ENCODE measurements at regions not wholly inside any gene's neighbourhood (a gene's known extent, or its start where the extent isn't known, plus 50 kb on each side); places are given as distances from the start of the nearest gene placed in this dataset.

DNA sequence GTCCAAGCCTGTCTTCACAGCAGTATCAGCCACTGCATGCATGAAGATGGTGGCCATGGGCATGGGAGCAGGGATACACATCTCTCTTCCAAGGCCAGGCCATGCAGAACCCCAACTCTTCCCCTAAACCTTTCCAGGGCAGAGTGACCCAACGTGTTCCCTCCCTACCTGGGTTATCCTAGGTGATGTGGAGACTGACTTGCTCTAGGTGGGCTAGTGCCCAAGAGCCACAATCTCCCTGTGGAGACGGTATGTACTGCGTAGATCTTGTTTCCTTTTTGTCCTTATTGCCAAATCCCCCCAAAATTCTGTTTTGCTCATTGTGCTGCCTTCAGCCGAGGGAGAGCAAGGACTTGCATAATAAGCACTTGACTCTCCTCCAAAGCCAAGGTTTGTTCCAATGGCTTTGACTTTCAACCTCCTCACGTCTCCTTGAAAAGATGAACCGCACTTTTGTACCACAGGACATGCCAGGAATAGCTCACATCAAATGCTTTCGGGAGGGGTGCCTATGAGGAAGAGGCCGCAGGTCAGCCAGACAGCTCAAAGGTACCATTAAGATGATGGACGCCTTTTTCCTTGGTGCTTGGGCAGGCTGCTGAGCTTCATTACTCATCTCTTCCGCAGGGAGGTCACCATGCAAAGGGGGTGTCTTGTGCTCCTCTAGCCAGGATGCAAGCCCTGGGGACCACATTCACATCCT, 76.2 kb upstream of the GLI2 start:
- H3K4me2 ChIP-seq (replicated peaks; ENCODE audit: low read depth, low read length, poor library complexity, severe bottlenecking), result no peak overlapping the region
- no peaks in the 10 kb centered on the region for H3K79me2 ChIP-seq (ENCODE audit: control insufficient read depth, insufficient read depth, low read length)
- ChIA-PET CTCF (interaction anchor here (1.2 kb wide), 1 partner anchor 24 kb away, joined by 3 read pairs; no protein-coding TSS in a partner anchor), POLR2A (no interaction called here)
- DNase-seq (no peak), ATAC-seq (ENCODE audit: low read depth) (no peak)
- H3K27me3 ChIP-seq (replicated peaks in 1 of 4; ENCODE audit: control extremely low read depth in 1 of 4, control insufficient read depth in 3 of 4, insufficient read depth in 4 of 4, low read length in 3 of 4), result peaks cover 0 to 12% (median 0%) of the 10 kb centered on the region in 4 experiments
- Mint-ChIP-seq H3K9me3 (ENCODE audit: insufficient read depth) (peaks cover 3% of the 10 kb centered on the region), H3K27me3 (peaks cover 21% of the 10 kb centered on the region), H3K27ac (no peak overlapping the region), H3K4me1 (no peaks in the 10 kb centered on the region), H3K4me3 (no peak overlapping the region)
- peaks cover 0 to 10% (median 0%) of the 10 kb centered on the region in 3 donors for H3K9me3 ChIP-seq (ENCODE audit: control extremely low read depth in 1 of 3, control insufficient read depth in 2 of 3, insufficient read depth in 1 of 3, low read length in 2 of 3)
- no peaks in the 10 kb centered on the region for H4K20me1 ChIP-seq (ENCODE audit: control insufficient read depth, insufficient read depth, low read length, poor library complexity, severe bottlenecking)
- H2AFZ ChIP-seq (ENCODE audit: insufficient read depth, low read depth, low read length, poor library complexity, severe bottlenecking), result no peak overlapping the region
- H3K4me3 ChIP-seq (ENCODE audit: control extremely low read depth in 1 of 5, extremely low read depth in 1 of 5, insufficient read depth in 1 of 5, low read depth in 2 of 5, low read length in 4 of 5), result no peak overlapping the region
- no peaks in the 10 kb centered on the region for H3K36me3 ChIP-seq (replicated peaks in 1 of 2; ENCODE audit: control extremely low read depth in 1 of 2, control insufficient read depth in 1 of 2, extremely low read depth in 1 of 2, insufficient read depth in 2 of 2, low read length in 1 of 2)
- intact Hi-C loops (cut with micrococcal nuclease), result no loop called here
- no peak overlapping the region for H3K27ac ChIP-seq (ENCODE audit: low read length in 2 of 2)
- WGBS (ENCODE audit: insufficient coverage), result 95% methylated on average over 9 of the region's 10 CpGs
- TF ChIP-seq CTCF (IDR thresholded peaks at IDR 0.05), result no peak
- no peak for TF ChIP-seq EZH2 (IDR thresholded peaks at IDR 0.05; ENCODE audit: borderline replicate concordance, insufficient read depth, low read depth, low read length, poor library complexity, severe bottlenecking)
- no peaks in the 10 kb centered on the region for H3K4me1 ChIP-seq (ENCODE audit: control insufficient read depth in 2 of 2, insufficient read depth in 2 of 2, low read length in 2 of 2)
- H3K9ac ChIP-seq (ENCODE audit: low read length), result no peak overlapping the region

- Mint-ChIP-seq H3K9me3 (ENCODE audit: insufficient read depth) (peaks cover 7% of the 10 kb centered on the region), H3K27me3 (peaks cover 20% of the 10 kb centered on the region), H3K4me3 (no peak overlapping the region), H3K4me1 (no peaks in the 10 kb centered on the region), H3K27ac (no peak overlapping the region)
- Histone ChIP-seq H3K79me2 (ENCODE audit: control insufficient read depth, insufficient read depth, low read length) (no peaks in the 10 kb centered on the region), H3K27ac (ENCODE audit: low read length in 2 of 2) (no peak overlapping the region), H3K4me3 (ENCODE audit: control extremely low read depth in 1 of 5, extremely low read depth in 1 of 5, insufficient read depth in 1 of 5, low read depth in 2 of 5, low read length in 4 of 5) (no peak overlapping the region), H3K4me1 (ENCODE audit: control insufficient read depth in 2 of 2, insufficient read depth in 2 of 2, low read length in 2 of 2) (no peaks in the 10 kb centered on the region), H3K4me2 (replicated peaks; ENCODE audit: low read depth, low read length, poor library complexity, severe bottlenecking) (no peak overlapping the region), H2AFZ (ENCODE audit: insufficient read depth, low read depth, low read length, poor library complexity, severe bottlenecking) (no peak overlapping the region), H3K9me3 (ENCODE audit: control extremely low read depth in 1 of 3, control insufficient read depth in 2 of 3, insufficient read depth in 1 of 3, low read length in 2 of 3) (peaks cover 0 to 7% (median 3%) of the 10 kb centered on the region in 3 donors), H4K20me1 (ENCODE audit: control insufficient read depth, insufficient read depth, low read length, poor library complexity, severe bottlenecking) (no peaks in the 10 kb centered on the region), H3K36me3 (replicated peaks in 1 of 2; ENCODE audit: control extremely low read depth in 1 of 2, control insufficient read depth in 1 of 2, extremely low read depth in 1 of 2, insufficient read depth in 2 of 2, low read length in 1 of 2) (no peaks in the 10 kb centered on the region), H3K9ac (ENCODE audit: low read length) (no peak overlapping the region), H3K27me3 (replicated peaks in 1 of 4; ENCODE audit: control extremely low read depth in 1 of 4, control insufficient read depth in 3 of 4, insufficient read depth in 4 of 4, low read length in 3 of 4) (peaks cover 0 to 11% (median 0%) of the 10 kb centered on the region in 4 experiments)
- TF ChIP-seq CTCF (IDR thresholded peaks at IDR 0.05) (no peak), EZH2 (IDR thresholded peaks at IDR 0.05; ENCODE audit: borderline replicate concordance, insufficient read depth, low read depth, low read length, poor library complexity, severe bottlenecking) (no peak)
- ChIA-PET POLR2A (no interaction called here), CTCF (no interaction called here)
- ATAC-seq (ENCODE audit: low read depth), result no peak
- no peak for DNase-seq
- 96% methylated on average over 4 of the region's 8 CpGs for WGBS (ENCODE audit: insufficient coverage)
- intact Hi-C loops (cut with micrococcal nuclease), result no loop called here
These were observed 75.5 kb upstream of the GLI2 start for GRCh38 chr2:120660056-120660694.

Measured in B cell (primary cell).